ENCODE measurements at regions not wholly inside any gene's neighbourhood (a gene's known extent, or its start where the extent isn't known, plus 50 kb on each side); places are given as distances from the start of the nearest gene placed in this dataset.

DNA sequence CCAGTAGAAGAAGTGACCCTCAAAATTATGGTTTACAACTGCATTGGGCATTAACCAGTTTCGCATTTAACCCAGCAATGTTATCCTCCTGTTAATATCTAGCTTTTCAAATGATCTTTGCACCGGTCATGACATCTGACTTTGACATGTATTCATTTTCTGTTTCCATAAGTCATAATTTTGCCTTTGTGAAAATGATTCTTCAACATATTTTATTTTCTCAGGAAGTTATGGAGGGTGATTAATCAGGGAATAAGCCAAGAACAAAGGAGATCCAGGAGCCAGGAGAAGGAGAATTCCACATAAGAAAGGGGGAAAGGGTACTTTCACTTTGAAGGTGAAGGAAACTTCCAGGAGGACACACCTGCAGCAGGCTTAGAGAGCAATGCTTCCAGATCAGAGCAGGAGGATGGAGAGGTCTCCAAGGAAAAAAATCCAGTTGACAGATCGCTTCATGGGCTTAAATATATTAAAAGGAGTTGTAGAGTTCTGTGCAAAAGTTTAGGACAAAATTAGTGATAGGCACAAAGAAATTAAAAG, 92.1 kb upstream of the FAM3C start:
- no peak for DNase-seq
- Histone ChIP-seq H3K27me3 (ENCODE audit: insufficient read depth) (no peaks in the 10 kb centered on the region), H3K4me2 (peak overlapping the region; percentile 47; the same call in 1 of the 2 replicates), H3K9me3 (no peaks in the 10 kb centered on the region), H3K27ac (ENCODE audit: low read depth in 2 of 2, low read length in 1 of 2) (no peak overlapping the region), H3K9me2 (no peaks in the 10 kb centered on the region), H3K79me2 (ENCODE audit: insufficient read depth) (no peaks in the 10 kb centered on the region), H4K20me1 (ENCODE audit: insufficient read depth) (no peaks in the 10 kb centered on the region), H3K4me3 (ENCODE audit: low read depth in 2 of 2, low read length in 1 of 2) (no peak overlapping the region), H2AFZ (ENCODE audit: low read depth) (peak overlapping the region; percentile 85), H3K9ac (no peak overlapping the region), H3K4me1 (ENCODE audit: control insufficient read depth in 1 of 2, insufficient read depth in 2 of 2, low read depth in 1 of 2, low read length in 1 of 2) (peaks cover 11 to 27% of the 10 kb centered on the region in 2 experiments; a peak in 3 of 4 replicates), H3K36me3 (replicated peaks in 1 of 2; ENCODE audit: control insufficient read depth in 1 of 2, insufficient read depth in 2 of 2, low read length in 1 of 2) (no peaks in the 10 kb centered on the region), H3F3A (replicated peaks; ENCODE audit: insufficient read depth) (peaks cover 25% of the 10 kb centered on the region)
- CTCF ChIA-PET, result interaction anchor here (1.0 to 1.6 kb wide), 4 partner anchors 10 to 92 kb away, joined by 3 to 7 read pairs (median 4); partner anchors contain the start of gene FAM3C
- WGBS (ENCODE audit: low lambda C conversion rate), result 59% methylated on average over 3 of the region's 3 CpGs
- TF ChIP-seq CTCF (IDR thresholded peaks at IDR 0.05) (no peak), TEAD4 (IDR thresholded peaks at IDR 0.05; ENCODE audit: borderline replicate concordance, insufficient read depth) (no peak), RCOR1 (IDR thresholded peaks at IDR 0.05; ENCODE audit: low read length) (no peak)
- TF ChIP-seq, protein P1, sequence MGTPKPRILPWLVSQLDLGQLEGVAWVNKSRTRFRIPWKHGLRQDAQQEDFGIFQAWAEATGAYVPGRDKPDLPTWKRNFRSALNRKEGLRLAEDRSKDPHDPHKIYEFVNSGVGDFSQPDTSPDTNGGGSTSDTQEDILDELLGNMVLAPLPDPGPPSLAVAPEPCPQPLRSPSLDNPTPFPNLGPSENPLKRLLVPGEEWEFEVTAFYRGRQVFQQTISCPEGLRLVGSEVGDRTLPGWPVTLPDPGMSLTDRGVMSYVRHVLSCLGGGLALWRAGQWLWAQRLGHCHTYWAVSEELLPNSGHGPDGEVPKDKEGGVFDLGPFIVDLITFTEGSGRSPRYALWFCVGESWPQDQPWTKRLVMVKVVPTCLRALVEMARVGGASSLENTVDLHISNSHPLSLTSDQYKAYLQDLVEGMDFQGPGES (IDR thresholded peaks at IDR 0.05; ENCODE audit: low read depth, low read length), result no peak
- POLR2A ChIA-PET, result no interaction called here

DNA sequence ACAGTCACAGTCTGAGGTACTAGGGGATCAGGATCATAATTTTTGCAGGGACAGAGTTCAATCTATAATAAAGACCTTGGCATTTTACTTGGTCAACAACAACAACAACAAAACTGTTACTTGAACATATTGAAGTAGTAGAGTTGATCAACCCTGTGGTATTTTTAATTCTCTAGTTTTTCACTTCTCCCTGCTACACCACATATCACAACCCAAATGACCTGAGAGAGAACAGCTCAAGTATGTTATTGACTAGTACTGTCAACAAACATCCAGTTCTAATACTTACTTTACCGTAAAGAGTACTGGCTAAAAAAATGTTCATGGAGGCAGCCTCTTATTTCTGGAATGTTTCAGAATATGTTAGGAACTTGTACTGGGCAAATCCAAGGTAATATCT, 90.5 kb upstream of the FAM3C start:
- H3K4me3 ChIP-seq (ENCODE audit: low read depth in 2 of 2, low read length in 1 of 2), result no peak overlapping the region
- no peaks in the 10 kb centered on the region for H4K20me1 ChIP-seq (ENCODE audit: insufficient read depth)
- POLR2A ChIA-PET, result no interaction called here
- H3K4me2 ChIP-seq, result peak overlapping the region; percentile 43; the same call in 1 of the 2 replicates
- DNase-seq, result no peak
- H3K36me3 ChIP-seq (replicated peaks in 1 of 2; ENCODE audit: control insufficient read depth in 1 of 2, insufficient read depth in 2 of 2, low read length in 1 of 2), result no peaks in the 10 kb centered on the region
- H3K9me2 ChIP-seq, result no peaks in the 10 kb centered on the region
- peak overlapping the region in 1 of 2 experiments; percentile 90; a peak in 2 of 4 replicates for H3K27ac ChIP-seq (ENCODE audit: low read depth in 2 of 2, low read length in 1 of 2)
- peaks cover 11 to 27% of the 10 kb centered on the region in 2 experiments; a peak in 3 of 4 replicates for H3K4me1 ChIP-seq (ENCODE audit: control insufficient read depth in 1 of 2, insufficient read depth in 2 of 2, low read depth in 1 of 2, low read length in 1 of 2)
- H3K79me2 ChIP-seq (ENCODE audit: insufficient read depth), result no peaks in the 10 kb centered on the region
- peaks cover 25% of the 10 kb centered on the region for H3F3A ChIP-seq (replicated peaks; ENCODE audit: insufficient read depth)
- WGBS (ENCODE audit: low lambda C conversion rate), result 100% methylated on average over 1 of the region's 1 CpG
- no peak overlapping the region for H3K9ac ChIP-seq
- CTCF ChIA-PET, result no interaction called here
- H2AFZ ChIP-seq (ENCODE audit: low read depth), result peak overlapping the region; percentile 71; the same call in 1 of the 2 replicates
- TF ChIP-seq SIN3A (IDR thresholded peaks at IDR 0.05; ENCODE audit: borderline replicate concordance, low read depth, low read length) (no peak), MEF2A (IDR thresholded peaks at IDR 0.05; ENCODE audit: borderline replicate concordance, low read depth) (no peak), TCF12 (IDR thresholded peaks at IDR 0.05) (no peak), TAF1 (IDR thresholded peaks at IDR 0.05; ENCODE audit: borderline replicate concordance, low read depth, low read length) (no peak), USF1 (IDR thresholded peaks at IDR 0.05; ENCODE audit: borderline replicate concordance, low read depth) (no peak), REST (IDR thresholded peaks at IDR 0.05; ENCODE audit: low read depth, low read length) (no peak), RAD21 (IDR thresholded peaks at IDR 0.05; ENCODE audit: low read length) (no peak), EZH2phosphoT487 (IDR thresholded peaks at IDR 0.05; ENCODE audit: borderline replicate concordance, low read depth) (no peak)
- no peaks in the 10 kb centered on the region for H3K27me3 ChIP-seq (ENCODE audit: insufficient read depth)
- H3K9me3 ChIP-seq, result no peaks in the 10 kb centered on the region

All from SK-N-SH (cell line).